ENCODE measurements at regions not wholly inside any gene's neighbourhood (a gene's known extent, or its start where the extent isn't known, plus 50 kb on each side); places are given as distances from the start of the nearest gene placed in this dataset.

DNA sequence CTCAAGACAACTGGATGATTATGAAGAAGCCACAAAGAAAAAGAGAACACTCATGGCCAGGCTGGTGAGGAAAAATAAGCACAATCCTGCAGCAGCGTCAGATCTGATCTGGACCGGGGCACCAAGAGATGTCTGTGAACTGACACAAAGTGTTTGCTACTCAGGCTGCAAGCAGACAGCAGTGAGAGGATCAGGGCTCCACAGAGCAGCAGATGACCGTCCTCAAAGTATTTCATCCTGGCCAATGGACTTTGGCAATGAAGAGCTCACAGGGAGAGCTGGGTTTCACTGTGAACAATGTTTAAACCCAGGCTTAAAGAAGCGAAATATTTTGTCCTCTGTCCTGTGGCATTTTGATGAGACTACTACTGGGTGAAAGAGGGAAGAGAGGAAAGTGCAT, 299.2 kb downstream of the GPATCH2 start:
- no peak for ATAC-seq
- no peak for TF ChIP-seq ISL1 (CRISPR knock-in tag; IDR thresholded peaks at IDR 0.05)
- no peak for TF ChIP-seq ZNF8 (CRISPR knock-in tag; IDR thresholded peaks at IDR 0.05)
- TF ChIP-seq OSR1 (CRISPR knock-in tag; IDR thresholded peaks at IDR 0.05), result no peak
- no peak for TF ChIP-seq BACH2 (CRISPR knock-in tag; IDR thresholded peaks at IDR 0.05; ENCODE audit: borderline replicate concordance)
- no peak for TF ChIP-seq ARNTL (CRISPR knock-in tag; IDR thresholded peaks at IDR 0.05; ENCODE audit: borderline replicate concordance, low read depth)
- no peak for TF ChIP-seq ESRRG (CRISPR knock-in tag; IDR thresholded peaks at IDR 0.05)
- TF ChIP-seq ZFP30 (CRISPR knock-in tag; IDR thresholded peaks at IDR 0.05), result no peak
- no peak for TF ChIP-seq RARB (CRISPR knock-in tag; IDR thresholded peaks at IDR 0.05)
- no peak for TF ChIP-seq ZNF565 (CRISPR knock-in tag; conservative IDR thresholded peaks at IDR 0.05; ENCODE audit: low read depth)
- no peak for TF ChIP-seq PPARA (CRISPR knock-in tag; IDR thresholded peaks at IDR 0.05; ENCODE audit: borderline replicate concordance)
- TF ChIP-seq, protein P1, sequence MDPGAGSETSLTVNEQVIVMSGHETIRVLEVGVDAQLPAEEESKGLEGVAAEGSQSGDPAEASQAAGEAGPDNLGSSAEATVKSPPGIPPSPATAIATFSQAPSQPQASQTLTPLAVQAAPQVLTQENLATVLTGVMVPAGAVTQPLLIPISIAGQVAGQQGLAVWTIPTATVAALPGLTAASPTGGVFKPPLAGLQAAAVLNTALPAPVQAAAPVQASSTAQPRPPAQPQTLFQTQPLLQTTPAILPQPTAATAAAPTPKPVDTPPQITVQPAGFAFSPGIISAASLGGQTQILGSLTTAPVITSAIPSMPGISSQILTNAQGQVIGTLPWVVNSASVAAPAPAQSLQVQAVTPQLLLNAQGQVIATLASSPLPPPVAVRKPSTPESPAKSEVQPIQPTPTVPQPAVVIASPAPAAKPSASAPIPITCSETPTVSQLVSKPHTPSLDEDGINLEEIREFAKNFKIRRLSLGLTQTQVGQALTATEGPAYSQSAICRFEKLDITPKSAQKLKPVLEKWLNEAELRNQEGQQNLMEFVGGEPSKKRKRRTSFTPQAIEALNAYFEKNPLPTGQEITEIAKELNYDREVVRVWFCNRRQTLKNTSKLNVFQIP (CRISPR knock-in tag; IDR thresholded peaks at IDR 0.05; ENCODE audit: borderline replicate concordance, low read depth), result no peak
- TF ChIP-seq CSDC2 (CRISPR knock-in tag; IDR thresholded peaks at IDR 0.05), result no peak
- TF ChIP-seq ZNF70 (CRISPR knock-in tag; IDR thresholded peaks at IDR 0.05), result no peak
- no peak for TF ChIP-seq SNAI2 (CRISPR knock-in tag; IDR thresholded peaks at IDR 0.05)
- TF ChIP-seq TOX (CRISPR knock-in tag; IDR thresholded peaks at IDR 0.05; ENCODE audit: borderline replicate concordance), result no peak
- no peak for TF ChIP-seq GLIS3 (CRISPR knock-in tag; IDR thresholded peaks at IDR 0.05)

DNA sequence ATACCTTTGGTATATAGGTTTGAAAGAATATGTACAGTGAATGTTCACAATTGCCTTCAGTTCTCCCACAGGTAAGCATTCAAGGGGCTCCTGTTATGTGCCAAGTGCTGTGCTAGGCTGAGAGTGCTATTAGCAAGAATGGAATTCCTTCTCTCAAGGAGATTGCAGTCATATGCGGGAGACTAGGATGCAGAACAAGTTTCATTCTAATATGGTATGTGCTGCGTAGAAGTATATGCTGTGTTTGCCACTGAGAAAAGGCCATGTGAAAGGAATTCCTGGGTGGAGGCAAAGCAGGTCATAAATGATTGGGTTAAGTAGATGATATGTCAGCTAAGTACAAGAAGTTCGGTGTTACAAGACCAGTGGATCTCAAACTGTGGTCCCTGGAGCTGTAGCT, 303.0 kb downstream of the GPATCH2 start:
- TF ChIP-seq PPARA (CRISPR knock-in tag; IDR thresholded peaks at IDR 0.05; ENCODE audit: borderline replicate concordance) (no peak), ZNF70 (CRISPR knock-in tag; IDR thresholded peaks at IDR 0.05) (no peak), ESRRG (CRISPR knock-in tag; IDR thresholded peaks at IDR 0.05) (no peak), ARNTL (CRISPR knock-in tag; IDR thresholded peaks at IDR 0.05; ENCODE audit: borderline replicate concordance, low read depth) (no peak), OSR1 (CRISPR knock-in tag; IDR thresholded peaks at IDR 0.05) (no peak), TOX (CRISPR knock-in tag; IDR thresholded peaks at IDR 0.05; ENCODE audit: borderline replicate concordance) (no peak), TCF4 (CRISPR knock-in tag; IDR thresholded peaks at IDR 0.05; ENCODE audit: borderline replicate concordance) (no peak), CSDC2 (CRISPR knock-in tag; IDR thresholded peaks at IDR 0.05) (no peak), ZFP3 (CRISPR knock-in tag; IDR thresholded peaks at IDR 0.05) (no peak), SNAI2 (CRISPR knock-in tag; IDR thresholded peaks at IDR 0.05) (no peak), RARB (CRISPR knock-in tag; IDR thresholded peaks at IDR 0.05) (no peak), GLIS3 (CRISPR knock-in tag; IDR thresholded peaks at IDR 0.05) (no peak), ZFP30 (CRISPR knock-in tag; IDR thresholded peaks at IDR 0.05) (no peak), ZNF8 (CRISPR knock-in tag; IDR thresholded peaks at IDR 0.05) (no peak), ISL1 (CRISPR knock-in tag; IDR thresholded peaks at IDR 0.05) (no peak), BACH2 (CRISPR knock-in tag; IDR thresholded peaks at IDR 0.05; ENCODE audit: borderline replicate concordance) (no peak)
- TF ChIP-seq, protein P2, sequence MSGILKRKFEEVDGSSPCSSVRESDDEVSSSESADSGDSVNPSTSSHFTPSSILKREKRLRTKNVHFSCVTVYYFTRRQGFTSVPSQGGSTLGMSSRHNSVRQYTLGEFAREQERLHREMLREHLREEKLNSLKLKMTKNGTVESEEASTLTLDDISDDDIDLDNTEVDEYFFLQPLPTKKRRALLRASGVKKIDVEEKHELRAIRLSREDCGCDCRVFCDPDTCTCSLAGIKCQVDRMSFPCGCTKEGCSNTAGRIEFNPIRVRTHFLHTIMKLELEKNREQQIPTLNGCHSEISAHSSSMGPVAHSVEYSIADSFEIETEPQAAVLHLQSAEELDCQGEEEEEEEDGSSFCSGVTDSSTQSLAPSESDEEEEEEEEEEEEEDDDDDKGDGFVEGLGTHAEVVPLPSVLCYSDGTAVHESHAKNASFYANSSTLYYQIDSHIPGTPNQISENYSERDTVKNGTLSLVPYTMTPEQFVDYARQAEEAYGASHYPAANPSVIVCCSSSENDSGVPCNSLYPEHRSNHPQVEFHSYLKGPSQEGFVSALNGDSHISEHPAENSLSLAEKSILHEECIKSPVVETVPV (CRISPR knock-in tag; IDR thresholded peaks at IDR 0.05), result no peak
- TF ChIP-seq, protein P3, sequence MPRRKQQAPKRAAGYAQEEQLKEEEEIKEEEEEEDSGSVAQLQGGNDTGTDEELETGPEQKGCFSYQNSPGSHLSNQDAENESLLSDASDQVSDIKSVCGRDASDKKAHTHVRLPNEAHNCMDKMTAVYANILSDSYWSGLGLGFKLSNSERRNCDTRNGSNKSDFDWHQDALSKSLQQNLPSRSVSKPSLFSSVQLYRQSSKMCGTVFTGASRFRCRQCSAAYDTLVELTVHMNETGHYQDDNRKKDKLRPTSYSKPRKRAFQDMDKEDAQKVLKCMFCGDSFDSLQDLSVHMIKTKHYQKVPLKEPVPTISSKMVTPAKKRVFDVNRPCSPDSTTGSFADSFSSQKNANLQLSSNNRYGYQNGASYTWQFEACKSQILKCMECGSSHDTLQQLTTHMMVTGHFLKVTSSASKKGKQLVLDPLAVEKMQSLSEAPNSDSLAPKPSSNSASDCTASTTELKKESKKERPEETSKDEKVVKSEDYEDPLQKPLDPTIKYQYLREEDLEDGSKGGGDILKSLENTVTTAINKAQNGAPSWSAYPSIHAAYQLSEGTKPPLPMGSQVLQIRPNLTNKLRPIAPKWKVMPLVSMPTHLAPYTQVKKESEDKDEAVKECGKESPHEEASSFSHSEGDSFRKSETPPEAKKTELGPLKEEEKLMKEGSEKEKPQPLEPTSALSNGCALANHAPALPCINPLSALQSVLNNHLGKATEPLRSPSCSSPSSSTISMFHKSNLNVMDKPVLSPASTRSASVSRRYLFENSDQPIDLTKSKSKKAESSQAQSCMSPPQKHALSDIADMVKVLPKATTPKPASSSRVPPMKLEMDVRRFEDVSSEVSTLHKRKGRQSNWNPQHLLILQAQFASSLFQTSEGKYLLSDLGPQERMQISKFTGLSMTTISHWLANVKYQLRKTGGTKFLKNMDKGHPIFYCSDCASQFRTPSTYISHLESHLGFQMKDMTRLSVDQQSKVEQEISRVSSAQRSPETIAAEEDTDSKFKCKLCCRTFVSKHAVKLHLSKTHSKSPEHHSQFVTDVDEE (CRISPR knock-in tag; IDR thresholded peaks at IDR 0.05), result no peak
- TF ChIP-seq, protein P4, sequence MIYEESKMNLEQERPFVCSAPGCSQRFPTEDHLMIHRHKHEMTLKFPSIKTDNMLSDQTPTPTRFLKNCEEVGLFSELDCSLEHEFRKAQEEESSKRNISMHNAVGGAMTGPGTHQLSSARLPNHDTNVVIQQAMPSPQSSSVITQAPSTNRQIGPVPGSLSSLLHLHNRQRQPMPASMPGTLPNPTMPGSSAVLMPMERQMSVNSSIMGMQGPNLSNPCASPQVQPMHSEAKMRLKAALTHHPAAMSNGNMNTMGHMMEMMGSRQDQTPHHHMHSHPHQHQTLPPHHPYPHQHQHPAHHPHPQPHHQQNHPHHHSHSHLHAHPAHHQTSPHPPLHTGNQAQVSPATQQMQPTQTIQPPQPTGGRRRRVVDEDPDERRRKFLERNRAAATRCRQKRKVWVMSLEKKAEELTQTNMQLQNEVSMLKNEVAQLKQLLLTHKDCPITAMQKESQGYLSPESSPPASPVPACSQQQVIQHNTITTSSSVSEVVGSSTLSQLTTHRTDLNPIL (CRISPR knock-in tag; IDR thresholded peaks at IDR 0.05; ENCODE audit: low read depth), result no peak
- ATAC-seq, result no peak

DNA sequence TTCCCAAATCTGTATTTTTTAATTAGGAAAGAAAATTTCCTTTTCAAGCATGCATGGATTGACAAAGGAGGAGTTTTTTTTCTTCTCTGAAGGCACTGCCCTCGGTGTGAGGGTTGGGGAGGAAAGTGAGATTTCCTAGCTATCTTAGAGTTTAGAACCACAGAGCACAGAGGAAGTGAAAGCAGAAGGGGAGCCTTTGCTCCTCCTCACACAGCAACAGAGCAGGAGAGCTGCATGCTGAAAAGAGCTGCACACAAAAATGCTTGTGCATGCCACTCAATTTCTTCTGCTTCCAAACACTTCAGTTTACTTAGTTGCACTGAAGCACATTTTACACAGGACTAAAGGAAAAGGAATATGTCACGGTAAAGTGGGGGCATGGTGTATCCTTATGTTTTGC, 308.1 kb downstream of the GPATCH2 start:
- ATAC-seq, result no peak
- no peak for TF ChIP-seq ZFP30 (CRISPR knock-in tag; IDR thresholded peaks at IDR 0.05)
- TF ChIP-seq RARB (CRISPR knock-in tag; IDR thresholded peaks at IDR 0.05), result no peak
- no peak for TF ChIP-seq OSR1 (CRISPR knock-in tag; IDR thresholded peaks at IDR 0.05)
- TF ChIP-seq ZC3H10 (CRISPR knock-in tag; IDR thresholded peaks at IDR 0.05), result no peak
- no peak for TF ChIP-seq ARNTL (CRISPR knock-in tag; IDR thresholded peaks at IDR 0.05; ENCODE audit: borderline replicate concordance, low read depth)
- TF ChIP-seq, protein P3 (CRISPR knock-in tag; IDR thresholded peaks at IDR 0.05), result no peak
- TF ChIP-seq CSDC2 (CRISPR knock-in tag; IDR thresholded peaks at IDR 0.05), result no peak
- no peak for TF ChIP-seq TCF4 (CRISPR knock-in tag; IDR thresholded peaks at IDR 0.05; ENCODE audit: borderline replicate concordance)
- TF ChIP-seq TOX (CRISPR knock-in tag; IDR thresholded peaks at IDR 0.05; ENCODE audit: borderline replicate concordance), result no peak
- TF ChIP-seq, protein P4 (CRISPR knock-in tag; IDR thresholded peaks at IDR 0.05; ENCODE audit: low read depth), result no peak
- TF ChIP-seq ESRRG (CRISPR knock-in tag; IDR thresholded peaks at IDR 0.05), result no peak
- TF ChIP-seq BACH2 (CRISPR knock-in tag; IDR thresholded peaks at IDR 0.05; ENCODE audit: borderline replicate concordance), result no peak
- no peak for TF ChIP-seq ISL1 (CRISPR knock-in tag; IDR thresholded peaks at IDR 0.05)
- no peak for TF ChIP-seq ZNF565 (CRISPR knock-in tag; conservative IDR thresholded peaks at IDR 0.05; ENCODE audit: low read depth)
- no peak for TF ChIP-seq GLIS3 (CRISPR knock-in tag; IDR thresholded peaks at IDR 0.05)

All from SK-N-SH treated with all-trans-retinoic acid at 6 μM for 48 hours (cell line).